RWPE2 (cell line): ENCODE measurements at regions not wholly inside any gene's neighbourhood (a gene's known extent, or its start where the extent isn't known, plus 50 kb on each side); places are given as distances from the start of the nearest gene placed in this dataset.
"Not testable (repeated sequence)": the region's sequence is repeated elsewhere in the genome, so short reads cannot be mapped to it uniquely, and the experiment has no call there.

Experiments used
- ATAC-seq: fragments of 200-7000 bp; cut with Tn5 transposase; 3 replicates; pipeline ENCODE4 v1.9.1; 2021; ENCODE audit warnings: low read depth
- DNase-seq: peaks from one replicate; pipeline ENCODE4 v3.0.0-alpha.2; 2020; ENCODE audit warnings: low spot score
- H3K27ac ChIP-seq: fragments of 450-650 bp; 2 replicates; pipeline ENCODE4 v1.5.1; 2017; ENCODE audit warnings: mild to moderate bottlenecking; ENCODE audit not compliant: poor library complexity, severe bottlenecking
- H3K27me3 ChIP-seq: fragments of 250-450 bp; sonication (Bioruptor Pico); 2 replicates; pipeline ENCODE4 v1.5.1; 2021; ENCODE audit warnings: mild to moderate bottlenecking, moderate library complexity; ENCODE audit not compliant: insufficient read depth, poor library complexity, severe bottlenecking
- H3K36me3 ChIP-seq: fragments of 250-450 bp; sonication (Bioruptor Pico); 2 replicates; pipeline ENCODE4 v1.5.1; 2020; ENCODE audit warnings: low read depth, mild to moderate bottlenecking, moderate library complexity
- H3K4me1 ChIP-seq: fragments of 250-450 bp; sonication (Bioruptor Pico); 2 replicates; pipeline ENCODE4 v1.5.1; 2021; ENCODE audit warnings: mild to moderate bottlenecking, moderate library complexity; ENCODE audit not compliant: insufficient read depth, poor library complexity, severe bottlenecking
- H3K4me3 ChIP-seq: fragments of 250-450 bp; sonication (Bioruptor Pico); 2 replicates; pipeline ENCODE4 v1.5.1; 2021; ENCODE audit warnings: mild to moderate bottlenecking, moderate library complexity; ENCODE audit not compliant: severe bottlenecking
- H3K9me3 ChIP-seq: fragments of 250-450 bp; sonication (Bioruptor Pico); 2 replicates; pipeline ENCODE4 v1.5.1; 2021; ENCODE audit warnings: mild to moderate bottlenecking, moderate library complexity; ENCODE audit not compliant: severe bottlenecking
- CTCF ChIP-seq: fragments of 450-650 bp; IDR thresholded peaks from one replicate; pipeline ENCODE4 v1.5.1; 2017; ENCODE audit warnings: mild to moderate bottlenecking, moderate library complexity; ENCODE audit not compliant: poor library complexity, severe bottlenecking

- DNase-seq, result no peak
- Histone ChIP-seq H3K4me1 (no peaks in the 10 kb centered on the region), H3K27ac (no peak overlapping the region), H3K27me3 (no peaks in the 10 kb centered on the region), H3K9me3 (no peaks in the 10 kb centered on the region), H3K36me3 (no peaks in the 10 kb centered on the region), H3K4me3 (no peak overlapping the region)
- ATAC-seq, result peak; percentile 76
- peak; percentile 79 for TF ChIP-seq CTCF
Observed at GRCh38 chr7:91784469-91784868, 96.0 kb downstream of the MTERF1 start.

- no peaks in the 10 kb centered on the region for H3K9me3 ChIP-seq
- no peak overlapping the region for H3K27ac ChIP-seq
- H3K36me3 ChIP-seq, result no peaks in the 10 kb centered on the region
- no peaks in the 10 kb centered on the region for H3K27me3 ChIP-seq
- ATAC-seq (no peak), DNase-seq (no peak)
- TF ChIP-seq CTCF, result no peak
- H3K4me1 ChIP-seq, result no peaks in the 10 kb centered on the region
- no peak overlapping the region for H3K4me3 ChIP-seq
Observed at GRCh38 chr7:91787931-91788330, 92.6 kb downstream of the MTERF1 start.

GRCh38 chr7:91789086-91789485, 91.4 kb downstream of the MTERF1 start:
- no peak for TF ChIP-seq CTCF
- Histone ChIP-seq H3K9me3 (no peaks in the 10 kb centered on the region), H3K4me3 (no peak overlapping the region), H3K36me3 (no peaks in the 10 kb centered on the region), H3K27ac (no peak overlapping the region), H3K27me3 (no peaks in the 10 kb centered on the region), H3K4me1 (no peaks in the 10 kb centered on the region)
- DNase-seq (no peak), ATAC-seq (no peak)

GRCh38 chr7:91789558-91789957, 90.9 kb downstream of the MTERF1 start:
- Histone ChIP-seq H3K27me3 (no peaks in the 10 kb centered on the region), H3K4me3 (no peak overlapping the region), H3K36me3 (no peaks in the 10 kb centered on the region), H3K27ac (no peak overlapping the region), H3K4me1 (no peaks in the 10 kb centered on the region), H3K9me3 (no peaks in the 10 kb centered on the region)
- DNase-seq (no peak), ATAC-seq (no peak)
- TF ChIP-seq CTCF, result no peak

GRCh38 chr7:91790646-91791045, 89.9 kb downstream of the MTERF1 start:
- H3K9me3 ChIP-seq, H3K4me1 ChIP-seq, H3K36me3 ChIP-seq, H3K27me3 ChIP-seq, ATAC-seq, H3K4me3 ChIP-seq, H3K27ac ChIP-seq, DNase-seq: not testable (repeated sequence)
